ENCODE measurements at regions not wholly inside any gene's neighbourhood (a gene's known extent, or its start where the extent isn't known, plus 50 kb on each side); places are given as distances from the start of the nearest gene placed in this dataset.

GRCh38 chr2:14272396-14273075 is 360.0 kb upstream of the LRATD1 start:
- TF ChIP-seq CTCF (tag by site-specific recombination; IDR thresholded peaks at IDR 0.05) (no peak), ZNF302 (tag by site-specific recombination; IDR thresholded peaks at IDR 0.05; ENCODE audit: low read depth) (no peak), ZNF175 (tag by site-specific recombination; IDR thresholded peaks at IDR 0.05) (no peak), ZNF140 (tag by site-specific recombination; IDR thresholded peaks at IDR 0.05) (no peak), ZNF555 (tag by site-specific recombination; conservative IDR thresholded peaks at IDR 0.05) (no peak), ZNF280C (tag by site-specific recombination; IDR thresholded peaks at IDR 0.05) (no peak), KLF9 (tag by site-specific recombination; IDR thresholded peaks at IDR 0.05; ENCODE audit: low read depth) (no peak), PBX3 (CRISPR knock-in tag; IDR thresholded peaks at IDR 0.05) (no peak), TRIM28 (IDR thresholded peaks at IDR 0.05; ENCODE audit: borderline replicate concordance, low read length) (no peak), OSR2 (tag by site-specific recombination; IDR thresholded peaks at IDR 0.05) (no peak), ZNF362 (tag by site-specific recombination; IDR thresholded peaks at IDR 0.05) (no peak), HOXC10 (CRISPR knock-in tag; IDR thresholded peaks at IDR 0.05) (no peak), ZNF16 (tag by site-specific recombination; IDR thresholded peaks at IDR 0.05; ENCODE audit: low read depth) (no peak)
